GM19324 (cell line): ENCODE measurements at regions not wholly inside any gene's neighbourhood (a gene's known extent, or its start where the extent isn't known, plus 50 kb on each side); places are given as distances from the start of the nearest gene placed in this dataset.
"Not testable (repeated sequence)": the region's sequence is repeated elsewhere in the genome, so short reads cannot be mapped to it uniquely, and the experiment has no call there.

ENCODE experiments used
- ATAC-seq: cut with Tn5 transposase; IDR thresholded peaks from one replicate; pipeline ENCODE4 v1.9.1; 2021; ENCODE audit warnings: mild to moderate bottlenecking, moderate library complexity; ENCODE audit not compliant: unreplicated experiment, low FRiP score

- ATAC-seq = not testable (repeated sequence)
Observed at GRCh38 chr2:88802026-88802425, 110.6 kb downstream of the RPIA start.

GRCh38 chr2:88807237-88807962, 115.9 kb downstream of the RPIA start:
- no peak for ATAC-seq

- no peak for ATAC-seq
Observed at GRCh38 chr2:88808083-88808482, 116.6 kb downstream of the RPIA start.

- no peak for ATAC-seq
Observed at GRCh38 chr2:88808652-88809051, 117.2 kb downstream of the RPIA start.

GRCh38 chr2:88809216-88809615, 117.7 kb downstream of the RPIA start:
- ATAC-seq = no peak

- ATAC-seq = peak; percentile 72
Observed at GRCh38 chr2:88810017-88810416, 118.5 kb downstream of the RPIA start.

GRCh38 chr2:88810488-88810887, 119.0 kb downstream of the RPIA start:
- no peak for ATAC-seq

- ATAC-seq = no peak
Observed at GRCh38 chr2:88811233-88811632, 119.8 kb downstream of the RPIA start.

- ATAC-seq = no peak
Observed at GRCh38 chr2:88811681-88812080, 120.2 kb downstream of the RPIA start.

GRCh38 chr2:88813612-88814011, 122.1 kb downstream of the RPIA start:
- ATAC-seq = no peak

- ATAC-seq = no peak
Observed at GRCh38 chr2:88815282-88815681, 123.8 kb downstream of the RPIA start.

GRCh38 chr2:88815697-88816096, 124.2 kb downstream of the RPIA start:
- ATAC-seq = no peak

GRCh38 chr2:88818381-88818780, 126.9 kb downstream of the RPIA start:
- no peak for ATAC-seq

GRCh38 chr2:88824951-88825350, 133.5 kb downstream of the RPIA start:
- no peak for ATAC-seq

GRCh38 chr2:88826399-88826798, 134.9 kb downstream of the RPIA start:
- ATAC-seq = no peak

- no peak for ATAC-seq
Observed at GRCh38 chr2:88827821-88828220, 136.3 kb downstream of the RPIA start.

- ATAC-seq = no peak
Observed at GRCh38 chr2:88828397-88829137, 137.1 kb downstream of the RPIA start.

GRCh38 chr2:88829607-88830463, 138.4 kb downstream of the RPIA start:
- ATAC-seq = no peak

GRCh38 chr2:88831071-88831791, 139.8 kb downstream of the RPIA start:
- no peak for ATAC-seq

- ATAC-seq = peak; percentile 82
Observed at GRCh38 chr2:88831792-88832248, 140.3 kb downstream of the RPIA start.
